ENCODE measurements at regions not wholly inside any gene's neighbourhood (a gene's known extent, or its start where the extent isn't known, plus 50 kb on each side); places are given as distances from the start of the nearest gene placed in this dataset.

DNA sequence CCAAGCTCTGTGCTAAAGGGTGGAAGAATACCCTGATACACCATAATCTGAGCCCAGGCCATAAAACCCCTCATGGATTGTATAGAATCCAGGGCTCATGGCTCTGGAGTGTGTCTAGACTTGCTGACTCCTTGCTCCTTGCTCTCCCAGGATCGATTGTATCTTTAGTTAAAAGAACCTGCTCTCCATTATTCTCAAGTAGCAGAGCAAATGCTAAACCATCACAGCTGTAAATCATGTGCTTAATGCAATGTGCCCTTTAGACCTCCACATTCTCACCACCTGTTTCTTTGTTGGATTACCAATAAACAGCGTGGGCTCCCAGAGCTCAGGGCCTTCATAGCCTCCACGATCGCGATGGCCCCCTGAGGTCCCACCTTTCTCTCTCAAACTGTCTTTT is 411.6 kb upstream of the FBXO33 start:
- DNase-seq, result no peak

DNA sequence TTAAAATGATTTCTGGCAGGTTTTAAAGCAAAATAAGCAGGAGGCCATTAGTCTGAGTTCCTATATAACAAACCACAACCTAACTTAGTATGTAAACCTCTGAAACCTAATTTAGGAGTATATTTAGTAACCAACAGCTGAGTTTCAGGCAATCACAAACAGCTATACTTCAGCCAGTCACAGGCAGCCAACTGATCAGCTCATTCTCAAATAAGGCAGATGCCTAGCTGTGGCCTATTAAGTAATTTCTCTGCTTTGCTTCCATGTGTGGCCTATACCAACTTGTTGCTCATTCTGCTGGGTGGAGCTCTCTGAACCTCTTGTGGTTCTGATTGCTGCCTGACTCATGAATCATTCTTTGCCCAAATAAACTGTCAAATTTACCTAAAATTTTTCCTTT is 408.9 kb upstream of the FBXO33 start:
- no peak for DNase-seq

DNA sequence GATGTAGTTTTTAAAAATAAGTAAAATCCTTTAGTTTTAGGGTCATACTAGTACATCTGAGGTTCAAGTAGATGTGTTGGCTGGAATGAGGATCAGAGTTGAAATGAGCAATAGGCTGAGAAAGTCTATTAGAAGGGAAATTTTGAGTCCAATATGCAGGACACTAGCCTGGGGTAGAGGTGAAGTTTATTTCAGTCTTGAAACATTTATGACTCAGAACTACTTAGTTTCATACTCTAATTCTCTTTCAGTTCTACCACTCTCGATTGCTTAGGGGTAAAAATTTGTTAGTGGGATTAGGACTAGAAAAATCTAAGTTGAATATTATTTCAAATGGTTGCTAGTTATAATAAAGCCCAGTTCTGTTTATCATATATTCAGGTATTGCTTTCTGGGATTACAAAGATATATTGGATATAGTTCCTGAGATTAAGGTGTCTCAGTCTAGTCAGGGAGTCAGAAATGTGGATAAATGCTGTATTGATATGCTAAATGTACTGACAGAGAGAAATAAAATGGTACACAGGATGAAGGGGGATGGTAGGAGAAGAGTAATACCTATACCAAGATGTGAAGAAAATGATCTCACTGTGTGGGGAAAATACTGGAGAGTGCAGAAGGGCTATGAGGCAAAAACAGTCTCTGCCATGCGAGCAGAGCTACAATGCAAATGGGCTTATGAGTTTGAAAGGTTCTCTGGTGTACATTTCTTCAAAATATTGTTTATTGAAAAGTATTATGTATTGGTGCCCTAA is 395.8 kb upstream of the FBXO33 start:
- DNase-seq, result no peak

DNA sequence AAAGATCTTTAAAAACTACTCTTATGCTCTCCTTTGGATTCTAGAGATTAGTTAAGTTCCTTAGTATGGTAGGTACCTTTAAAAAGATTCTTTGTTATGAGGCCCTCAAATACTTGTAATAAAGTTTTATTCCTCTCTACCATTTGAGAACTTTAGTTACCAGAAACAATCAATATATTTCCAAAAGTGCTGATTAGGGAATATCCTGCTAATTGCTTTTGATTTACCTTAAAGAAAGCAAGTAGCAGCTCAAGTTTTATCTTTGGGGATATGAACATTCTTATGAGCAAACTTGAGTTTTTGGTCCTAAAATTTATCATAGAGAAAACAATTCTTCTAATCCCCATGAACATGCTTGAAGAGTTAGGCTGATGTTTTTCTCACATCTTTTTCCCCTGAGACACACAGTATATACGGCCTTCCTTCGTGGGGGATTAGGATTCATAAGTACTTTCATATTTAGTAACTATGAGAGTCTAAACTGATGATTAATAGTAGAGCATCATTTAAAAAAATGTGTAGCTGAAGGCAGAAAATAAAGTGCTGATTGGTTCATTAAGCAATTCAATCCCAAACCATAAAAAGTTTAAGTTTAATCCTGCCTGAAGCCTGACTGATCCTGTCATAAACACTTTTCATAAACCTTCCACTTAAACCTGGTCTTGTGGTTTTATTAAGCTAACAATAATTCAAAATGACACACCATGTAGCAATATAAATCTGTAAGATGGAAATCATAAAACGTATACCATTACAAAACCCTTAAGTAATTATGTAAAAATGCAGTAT is 380.5 kb upstream of the FBXO33 start:
- DNase-seq, result no peak

DNA sequence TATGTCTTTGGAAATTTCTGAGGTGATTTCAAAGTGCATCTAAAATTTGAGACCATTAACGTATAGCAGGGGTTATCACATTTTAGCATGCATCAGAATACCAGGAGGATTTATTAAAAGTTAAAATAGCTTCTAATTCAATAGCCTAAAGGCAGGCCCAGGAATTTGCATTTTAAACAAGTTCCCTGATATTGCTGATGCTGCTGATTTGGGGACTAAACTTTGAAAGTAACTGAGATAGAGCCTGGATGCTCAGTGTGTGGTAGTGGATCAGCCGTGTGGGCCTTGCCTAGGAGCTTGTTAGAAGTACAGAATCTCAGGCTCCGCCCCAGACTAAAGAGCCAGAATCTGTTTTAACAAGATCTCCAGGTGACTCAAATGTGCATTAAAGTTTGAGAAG is 375.0 kb upstream of the FBXO33 start:
- DNase-seq, result no peak

DNA sequence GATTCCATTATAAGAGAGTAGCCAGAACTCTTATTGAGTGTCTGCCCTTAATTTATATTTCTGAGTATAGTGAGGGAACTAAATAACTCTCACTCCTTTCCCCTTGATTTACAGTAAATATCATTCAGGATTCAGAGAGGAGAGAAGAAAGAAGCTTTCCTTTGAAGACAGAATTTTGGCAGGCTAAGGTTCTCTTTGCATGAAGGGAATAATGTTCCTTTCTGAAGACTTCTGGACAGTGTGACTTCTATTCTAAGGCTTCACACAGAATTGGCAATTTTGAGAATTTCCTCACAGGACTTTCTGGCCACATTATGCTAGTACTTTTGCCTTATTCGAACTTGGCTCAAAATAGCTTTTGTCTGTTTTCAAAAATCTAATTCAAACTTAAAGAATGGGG is 352.2 kb upstream of the FBXO33 start:
- DNase-seq, result no peak

DNA sequence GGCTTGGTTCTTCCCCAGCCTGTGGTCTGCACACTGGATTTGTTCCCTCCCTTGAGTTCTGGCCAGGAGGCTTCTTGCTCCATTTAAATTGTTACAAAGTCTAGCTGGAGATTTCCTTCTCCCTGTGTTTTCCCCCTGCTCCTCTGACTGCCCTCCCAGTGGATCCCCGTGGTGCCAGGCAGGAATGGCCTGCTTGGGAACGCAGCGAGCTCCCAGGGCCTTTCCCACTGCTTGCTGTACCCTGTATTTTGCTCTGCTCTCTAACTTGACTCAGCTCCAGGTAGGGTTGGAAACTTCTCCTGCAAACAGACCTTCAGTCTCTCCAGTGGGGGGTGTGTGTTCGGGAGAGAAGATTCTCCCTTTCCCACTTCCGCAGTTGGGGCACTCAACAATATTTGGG is 349.2 kb upstream of the FBXO33 start:
- no peak for DNase-seq

DNA sequence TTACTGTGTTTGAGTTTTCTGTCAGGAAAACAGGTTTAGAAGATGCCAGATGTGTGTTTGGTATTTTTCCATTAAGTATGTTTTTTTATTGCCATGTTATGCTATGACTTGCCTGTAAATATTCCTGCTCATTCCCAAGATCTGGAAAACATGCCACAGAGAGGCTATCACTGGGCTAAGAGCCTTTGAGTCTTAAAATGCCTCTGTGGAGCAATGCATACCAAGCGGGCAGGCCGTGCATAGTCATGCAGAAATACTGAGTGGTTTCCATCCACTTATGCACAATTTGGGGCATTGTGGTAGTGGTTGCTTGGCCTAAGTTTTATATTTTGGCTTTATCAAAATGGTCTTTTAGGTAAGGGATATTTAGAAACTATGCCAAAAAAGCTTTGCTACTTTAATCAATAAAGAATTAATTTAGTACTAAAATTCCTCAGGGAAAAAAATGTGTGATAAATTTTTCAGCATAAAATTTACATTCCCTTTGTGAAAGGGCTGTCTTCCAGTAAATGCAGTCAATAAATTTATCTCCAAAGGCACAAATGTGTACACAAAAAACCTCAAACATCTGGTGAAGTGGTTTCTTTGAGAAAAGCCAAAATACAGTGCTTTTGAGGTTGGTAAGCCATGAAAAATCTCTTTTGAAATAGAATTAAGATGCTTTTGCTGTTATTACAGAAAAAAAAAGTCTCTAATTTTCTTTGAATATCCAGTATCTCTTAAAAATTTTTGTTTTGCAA is 341.3 kb upstream of the FBXO33 start:
- DNase-seq, result no peak

DNA sequence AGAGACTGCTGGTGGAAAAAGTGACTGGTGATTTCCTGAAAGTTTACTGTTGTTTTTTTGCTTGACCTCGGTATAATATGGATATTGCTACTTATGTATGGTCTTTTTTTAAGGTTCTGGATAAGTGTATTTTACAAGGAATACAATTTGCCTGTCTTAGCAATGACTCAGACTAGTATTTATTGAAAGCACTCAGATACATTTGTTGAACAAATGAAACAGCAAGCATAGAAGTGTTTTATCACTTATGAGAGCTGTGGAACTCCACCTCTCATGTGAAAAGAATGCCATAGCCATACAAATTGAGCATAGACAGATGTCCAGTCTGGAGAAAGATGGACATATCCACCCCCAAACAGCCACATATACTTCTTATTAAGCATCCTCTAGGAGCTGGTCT is 340.4 kb upstream of the FBXO33 start:
- no peak for DNase-seq

DNA sequence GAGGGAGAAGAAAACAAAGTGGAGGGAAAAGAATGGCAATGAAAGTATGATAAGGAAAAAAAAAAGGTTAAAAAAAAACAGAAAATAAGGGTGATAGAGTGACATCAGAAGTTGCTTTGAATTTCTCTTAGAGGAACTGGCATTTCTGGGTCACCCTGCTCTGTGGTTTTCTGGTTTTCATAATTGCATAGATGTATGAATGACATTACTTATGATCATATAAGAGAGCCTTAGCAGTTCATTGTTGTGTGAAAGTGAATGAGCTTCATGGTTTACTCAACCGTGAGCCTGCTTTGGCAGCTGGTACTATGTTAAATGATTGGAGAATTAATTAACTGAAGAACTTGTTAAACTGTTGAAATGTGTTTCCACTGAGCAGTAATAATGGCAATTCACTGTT is 336.4 kb upstream of the FBXO33 start:
- DNase-seq, result no peak

DNA sequence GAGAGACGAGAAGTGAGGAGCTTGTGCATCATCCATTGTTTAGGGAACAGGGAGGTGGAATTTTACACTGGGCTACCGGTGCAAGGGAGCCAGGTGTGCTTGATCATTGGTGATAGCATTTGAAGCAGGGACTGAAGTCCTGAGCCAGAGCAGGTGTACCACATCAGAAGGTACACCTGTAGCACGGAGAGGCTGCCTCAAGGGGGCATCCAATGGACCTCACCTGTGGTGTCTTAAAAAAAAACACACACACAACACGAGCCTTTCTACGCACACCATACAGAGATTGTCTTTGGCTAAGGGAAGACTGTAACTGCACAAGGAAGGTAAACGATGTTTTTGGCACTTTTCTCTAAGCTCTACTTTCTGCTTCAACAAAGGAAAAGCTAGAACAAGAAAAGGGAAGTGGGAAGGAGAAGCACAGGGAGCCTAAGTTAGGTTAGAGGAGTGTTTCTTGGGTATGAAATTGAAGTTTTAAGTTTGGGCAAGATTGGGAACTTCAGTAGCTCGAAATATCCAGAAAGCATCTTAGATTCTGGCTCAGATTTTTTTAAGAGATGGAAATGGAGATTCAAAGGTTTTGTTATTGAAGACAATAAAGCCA is 334.3 kb upstream of the FBXO33 start:
- DNase-seq, result no peak

DNA sequence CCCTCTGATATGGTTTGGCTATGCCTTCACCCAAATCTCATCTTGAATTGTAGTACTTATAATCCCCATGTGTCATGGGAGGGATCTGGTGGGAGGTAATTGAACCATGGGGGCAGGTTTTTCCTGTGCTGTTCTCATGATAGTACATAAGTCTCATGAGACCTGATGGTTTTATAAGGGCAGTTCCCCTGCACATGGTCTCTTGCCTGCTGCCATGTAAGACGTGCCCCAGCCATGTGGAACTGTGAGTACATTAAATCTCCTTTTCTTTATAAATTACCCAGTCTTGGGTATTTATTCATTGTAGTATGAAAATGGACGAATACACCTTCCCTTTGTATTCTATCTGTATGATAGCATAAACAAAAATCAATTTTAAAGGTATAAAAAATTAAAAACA is 333.4 kb upstream of the FBXO33 start:
- no peak for DNase-seq

DNA sequence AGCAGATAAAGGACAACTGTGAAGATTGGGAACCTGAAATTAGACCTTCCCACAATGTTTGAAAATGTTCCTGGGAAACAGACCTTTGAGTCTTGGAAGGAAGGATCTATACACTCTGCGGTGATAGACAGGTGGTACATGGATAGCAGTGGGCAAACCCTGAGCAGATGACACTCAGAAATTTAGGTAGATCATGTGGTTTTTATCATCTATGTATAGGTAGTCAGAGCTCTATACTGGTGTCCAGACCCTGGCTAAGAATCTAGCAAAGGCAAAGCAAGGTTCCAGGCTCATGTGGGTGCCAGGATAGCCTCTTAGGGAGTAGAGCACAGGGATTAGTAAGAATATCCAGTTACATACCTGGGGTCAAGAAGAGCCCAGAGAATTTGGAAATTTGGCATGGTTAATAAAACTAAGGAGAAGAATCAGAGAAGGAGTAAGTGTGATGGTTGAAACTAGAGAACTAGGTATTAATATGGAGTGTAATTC is 331.2 kb upstream of the FBXO33 start:
- DNase-seq, result no peak

DNA sequence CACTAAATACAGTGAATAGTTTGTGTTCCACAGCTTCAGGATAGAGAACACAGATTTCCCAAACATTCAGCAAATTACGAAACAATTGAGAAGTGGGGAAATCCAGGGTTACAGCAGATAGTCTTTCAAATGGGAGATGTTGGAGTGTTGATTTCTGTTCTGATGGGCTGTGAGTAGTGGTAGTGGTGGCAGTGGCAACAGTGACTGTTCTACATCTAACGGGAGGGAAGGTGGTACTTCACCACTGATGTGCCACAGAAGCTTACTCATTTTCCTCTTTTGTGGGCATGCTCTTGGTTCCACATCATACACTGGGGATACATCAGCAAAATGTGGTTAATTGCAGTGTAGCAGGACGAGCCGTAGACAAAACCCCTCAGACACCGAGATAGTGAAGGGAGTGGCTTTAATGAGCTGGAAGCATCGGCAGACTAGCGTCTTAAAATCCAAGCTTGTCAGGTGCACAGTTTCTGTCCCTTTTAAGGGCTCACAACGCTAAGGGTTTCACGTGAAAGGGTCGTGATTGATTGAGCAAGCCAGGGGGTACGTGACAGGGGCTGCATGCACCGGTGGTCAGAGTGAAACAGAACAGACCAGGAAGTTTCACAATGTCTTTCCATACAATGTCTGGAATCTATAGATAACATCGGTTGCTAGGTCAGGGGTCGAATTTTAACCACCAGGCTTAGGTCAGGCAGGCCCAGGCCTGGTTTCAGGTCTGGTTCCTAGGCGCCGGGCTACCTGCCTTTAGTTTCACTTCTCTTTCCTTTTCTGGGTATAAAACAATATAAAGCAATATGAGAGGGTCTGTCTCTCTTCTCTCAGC is 330.6 kb upstream of the FBXO33 start:
- DNase-seq, result no peak

DNA sequence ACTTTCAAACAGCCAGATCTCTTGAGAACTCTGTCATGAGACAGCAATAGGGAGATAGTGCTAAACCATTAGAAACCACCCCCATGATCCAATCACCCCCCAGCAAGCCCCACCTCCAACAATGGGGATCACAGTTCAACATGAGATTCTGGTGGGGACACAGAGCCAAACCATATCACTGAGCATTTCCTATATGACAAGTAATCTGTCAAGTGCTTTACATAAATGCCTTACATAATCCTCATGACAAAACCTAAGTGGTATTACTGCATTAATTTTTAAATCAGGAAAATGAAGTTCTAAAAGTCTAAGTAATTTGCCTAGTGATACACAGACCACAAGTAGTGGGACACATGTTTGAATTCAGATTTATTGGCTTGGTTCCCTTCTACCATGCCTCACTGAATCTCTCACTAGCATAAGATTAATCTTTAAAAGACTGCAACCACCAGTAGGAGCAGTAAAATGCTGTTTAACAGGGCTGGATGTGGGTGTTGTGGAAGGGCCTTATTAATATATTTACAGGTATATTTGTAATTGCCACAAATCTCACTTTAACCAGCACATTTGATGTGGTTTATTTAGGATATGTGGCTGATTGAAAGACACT is 323.1 kb upstream of the FBXO33 start:
- no peak for DNase-seq

DNA sequence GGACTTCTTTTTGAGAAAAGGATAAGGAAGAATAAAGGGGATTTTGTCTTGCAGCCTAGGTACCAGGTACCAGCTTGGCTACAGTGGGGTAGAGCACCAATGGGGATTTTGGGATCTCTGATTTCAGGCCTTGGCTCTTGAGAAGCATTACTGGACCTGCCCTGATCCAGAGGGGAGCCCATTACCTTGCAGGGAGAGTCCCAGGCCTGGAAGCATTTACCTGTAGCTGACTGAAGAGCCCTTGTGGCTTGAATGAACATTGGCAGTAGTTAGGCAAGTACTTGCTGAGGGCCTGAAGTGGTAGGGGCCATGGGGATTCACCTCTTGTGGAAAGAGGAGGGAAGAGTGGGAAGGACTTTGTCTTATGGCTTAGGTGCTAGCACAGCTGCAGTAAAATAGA is 308.2 kb upstream of the FBXO33 start:
- no peak for DNase-seq

DNA sequence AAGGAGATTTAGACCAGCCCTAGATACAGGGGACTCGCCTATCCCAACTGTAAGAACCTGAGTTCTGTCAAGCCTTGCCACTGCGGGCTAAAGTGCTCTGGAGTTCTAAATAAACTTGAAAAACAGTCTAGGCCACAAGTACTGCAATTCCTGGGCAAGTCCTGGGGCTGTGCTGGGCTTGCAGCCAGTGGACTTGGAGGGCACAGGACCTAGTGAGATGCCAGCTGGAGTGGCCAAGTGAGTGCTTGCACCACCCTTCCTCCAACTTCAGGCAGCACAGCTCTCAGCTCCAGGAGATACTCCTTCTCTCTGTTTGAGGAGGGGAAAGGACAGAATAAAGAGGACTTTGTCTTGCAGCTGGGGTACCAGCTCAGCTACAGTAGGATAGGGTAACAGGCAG is 307.6 kb upstream of the FBXO33 start:
- DNase-seq, result no peak

DNA sequence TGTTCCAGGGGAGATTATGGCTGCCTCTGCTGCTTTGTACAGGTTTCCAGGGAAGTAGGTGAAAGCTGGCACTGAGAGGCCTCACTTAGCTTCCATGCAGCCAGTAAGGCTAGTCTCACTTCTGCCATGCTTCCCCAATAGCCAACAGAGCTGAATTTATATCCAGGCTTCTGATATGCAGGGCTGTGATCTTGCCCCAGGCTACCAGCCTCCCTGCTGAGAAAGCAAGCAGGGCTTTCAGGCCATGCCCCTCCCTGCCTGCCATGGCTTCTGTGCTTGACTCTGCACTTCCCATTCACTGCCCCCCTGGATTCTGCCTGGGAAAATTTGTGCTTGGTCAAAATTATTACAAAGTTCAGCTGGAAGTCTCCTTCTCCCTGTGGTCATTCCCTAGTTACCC is 302.1 kb upstream of the FBXO33 start:
- DNase-seq, result no peak

DNA sequence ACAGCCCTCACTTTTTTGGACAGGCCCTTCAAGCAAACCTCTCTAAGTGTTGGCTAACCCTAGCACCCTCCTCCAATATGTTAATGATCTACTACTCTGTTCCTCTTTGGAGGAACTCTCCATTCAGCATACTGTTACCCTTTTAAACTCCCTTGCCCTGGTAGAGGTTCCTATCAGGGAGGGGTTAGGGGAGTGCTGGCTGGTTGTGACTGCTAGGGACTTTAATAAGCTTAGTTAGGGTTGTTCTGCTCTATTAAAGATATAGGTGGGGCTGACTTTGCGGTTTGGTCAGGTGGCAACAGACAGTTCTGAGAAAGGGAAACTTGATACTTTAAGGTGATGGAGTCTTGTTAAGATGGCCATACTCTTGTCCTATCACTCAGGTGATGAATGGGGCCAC is 301.5 kb upstream of the FBXO33 start:
- no peak for DNase-seq

DNA sequence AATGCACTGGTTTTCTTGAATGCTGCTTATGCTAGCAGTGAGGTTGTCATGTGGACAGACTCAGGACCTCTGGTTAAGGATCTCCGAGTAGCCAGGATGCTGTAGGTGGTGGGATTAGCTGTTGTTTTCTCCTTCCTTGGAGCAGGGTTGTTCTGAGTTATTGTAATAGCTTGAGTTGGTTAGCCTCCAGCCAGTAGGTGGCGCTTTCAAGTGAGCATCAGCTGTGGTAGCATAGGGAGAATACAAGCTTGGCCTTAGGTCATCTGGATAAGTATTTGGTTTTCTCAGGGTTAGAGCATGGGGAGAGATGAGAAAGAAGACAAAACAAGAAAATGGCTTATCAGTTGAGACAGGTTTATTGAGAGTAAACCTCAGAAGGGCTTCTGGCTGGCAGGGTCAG is 299.7 kb upstream of the FBXO33 start:
- no peak for DNase-seq

DNA sequence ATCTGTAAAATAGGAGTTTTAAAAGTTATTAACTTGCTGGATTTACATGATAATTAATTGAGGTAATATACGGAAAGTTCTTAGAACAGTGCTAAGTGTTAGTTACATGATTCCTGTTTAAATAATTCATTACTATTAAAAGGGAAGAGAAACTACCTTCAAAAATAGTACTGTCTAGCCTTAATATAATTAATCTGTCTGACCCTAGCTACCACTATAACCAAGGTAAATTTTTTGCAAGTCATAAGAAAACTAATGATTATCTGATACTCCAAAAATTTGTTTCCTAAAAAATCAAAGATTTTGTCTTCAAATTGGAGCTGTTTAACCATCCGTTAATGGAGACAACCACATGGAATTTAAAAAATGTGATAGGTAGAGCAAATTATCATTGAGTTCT is 294.3 kb upstream of the FBXO33 start:
- no peak for DNase-seq
